H9 (cell line): ENCODE measurements at regions not wholly inside any gene's neighbourhood (a gene's known extent, or its start where the extent isn't known, plus 50 kb on each side); places are given as distances from the start of the nearest gene placed in this dataset.

Experiments
- DNase-seq: peaks from one replicate; pipeline ENCODE4 v3.0.0-alpha.2; 2017
- H2AFZ ChIP-seq: one replicate; pipeline ENCODE4 v1.6.1; 2013; ENCODE audit warnings: mild to moderate bottlenecking, low read length, control low read depth, moderate library complexity
- H2AK5ac ChIP-seq: 2 replicates; pipeline ENCODE4 v1.6.1; 2013; ENCODE audit warnings: low read length, control low read depth, mixed read lengths; ENCODE audit not compliant: insufficient read length
- H2BK120ac ChIP-seq: one replicate; pipeline ENCODE4 v1.6.1; 2013; ENCODE audit warnings: low read depth, mild to moderate bottlenecking, low read length, control low read depth, inconsistent platforms; ENCODE audit not compliant: poor library complexity, severe bottlenecking
- H2BK12ac ChIP-seq: 2 replicates; pipeline ENCODE4 v1.6.1; 2013; ENCODE audit warnings: low read length, control low read depth, mixed read lengths, low read depth; ENCODE audit not compliant: insufficient read length
- H2BK15ac ChIP-seq: 2 replicates; pipeline ENCODE4 v1.6.1; 2013; ENCODE audit warnings: low read depth, low read length, control low read depth
- H2BK20ac ChIP-seq: one replicate; pipeline ENCODE4 v1.6.1; 2013; ENCODE audit warnings: low read depth, mild to moderate bottlenecking, low read length, control low read depth, inconsistent platforms; ENCODE audit not compliant: poor library complexity, severe bottlenecking
- H2BK5ac ChIP-seq: 2 replicates; pipeline ENCODE4 v1.6.1; 2013; ENCODE audit warnings: low read length, control low read depth, mixed read lengths; ENCODE audit not compliant: insufficient read length
- H3K14ac ChIP-seq: 2 replicates; pipeline ENCODE4 v1.6.1; 2013; ENCODE audit warnings: low read length, control low read depth; ENCODE audit not compliant: insufficient read depth
- H3K18ac ChIP-seq: 2 replicates; pipeline ENCODE4 v1.6.1; 2013; ENCODE audit warnings: low read depth, mild to moderate bottlenecking, mixed read lengths, low read length, control low read depth; ENCODE audit not compliant: insufficient read length
- H3K23ac ChIP-seq: 2 replicates; pipeline ENCODE4 v1.6.1; 2013; ENCODE audit warnings: low read length, control low read depth, mixed read lengths, low read depth; ENCODE audit not compliant: insufficient read length
- H3K23me2 ChIP-seq: 2 replicates; pipeline ENCODE4 v1.6.1; 2013; ENCODE audit warnings: low read depth, mild to moderate bottlenecking, mixed read lengths, low read length, control low read depth; ENCODE audit not compliant: insufficient read length, poor library complexity, severe bottlenecking
- H3K27ac ChIP-seq: 2 replicates; pipeline ENCODE4 v1.5.1; 2013; ENCODE audit warnings: low read length, control low read depth, mixed read lengths, low read depth; ENCODE audit not compliant: insufficient read length
- H3K27me3 ChIP-seq: 2 replicates; pipeline ENCODE4 v1.6.1; 2013; ENCODE audit warnings: low read length, control low read depth, inconsistent platforms; ENCODE audit not compliant: insufficient read depth
- H3K4ac ChIP-seq: 2 replicates; pipeline ENCODE4 v1.6.1; 2013; ENCODE audit warnings: low read depth, mild to moderate bottlenecking, control low read depth, inconsistent platforms, low read length, moderate library complexity
- H3K4me1 ChIP-seq: 2 replicates; pipeline ENCODE4 v1.6.1; 2013; ENCODE audit warnings: low read length, control low read depth, inconsistent platforms; ENCODE audit not compliant: insufficient read depth
- H3K4me2 ChIP-seq: 2 replicates; pipeline ENCODE4 v1.6.1; 2013; ENCODE audit warnings: low read length, control low read depth, mixed read lengths; ENCODE audit not compliant: insufficient read length, insufficient read depth
- H3K56ac ChIP-seq: 2 replicates; pipeline ENCODE4 v1.6.1; 2013; ENCODE audit warnings: low read depth, mild to moderate bottlenecking, mixed read lengths, low read length, control low read depth; ENCODE audit not compliant: insufficient read length
- H3K79me1 ChIP-seq: 2 replicates; pipeline ENCODE4 v1.6.1; 2013; ENCODE audit warnings: low read depth, mild to moderate bottlenecking, moderate library complexity, low read length, control low read depth, inconsistent platforms; ENCODE audit not compliant: insufficient read depth, poor library complexity, severe bottlenecking
- H3K79me2 ChIP-seq: 2 replicates; pipeline ENCODE4 v1.6.1; 2013; ENCODE audit warnings: low read length, control low read depth, inconsistent platforms; ENCODE audit not compliant: insufficient read depth
- H3K9ac ChIP-seq: 2 replicates; pipeline ENCODE4 v1.6.1; 2013; ENCODE audit warnings: low read length, control low read depth, mixed read lengths; ENCODE audit not compliant: insufficient read length; ENCODE audit errors: extremely low read depth
- H3K9me3 ChIP-seq: one replicate; pipeline ENCODE4 v1.6.1; 2013; ENCODE audit warnings: low read depth, low read length, inconsistent platforms; ENCODE audit not compliant: control insufficient read depth
- H3T11ph ChIP-seq: one replicate; pipeline ENCODE4 v1.6.1; 2013; ENCODE audit warnings: mild to moderate bottlenecking, low read length, control low read depth, inconsistent platforms
- H4K20me1 ChIP-seq: one replicate; pipeline ENCODE4 v1.6.1; 2013; ENCODE audit not compliant: control insufficient read depth, insufficient read length, insufficient read depth
- H4K5ac ChIP-seq: 2 replicates; pipeline ENCODE4 v1.6.1; 2013; ENCODE audit warnings: low read depth, mild to moderate bottlenecking, mixed read lengths, low read length, control low read depth; ENCODE audit not compliant: insufficient read length
- H4K8ac ChIP-seq: replicated peaks from 2 replicates; pipeline ENCODE4 v1.6.1; 2013; ENCODE audit warnings: low read length, control low read depth, mixed read lengths, low read depth; ENCODE audit not compliant: insufficient read length
- H4K91ac ChIP-seq: 2 replicates; pipeline ENCODE4 v1.6.1; 2013; ENCODE audit warnings: low read depth, mild to moderate bottlenecking, moderate library complexity, mixed read lengths, low read length, control low read depth; ENCODE audit not compliant: insufficient read length
- H3K27ac Mint-ChIP-seq, 3 experiments: 2 replicates in 2 of 3; 3 replicates in 1 of 3; pipeline ENCODE4 v1.8.0; 2020 to 2021; ENCODE audit warnings: mixed read lengths in 3 of 3, mild to moderate bottlenecking in 1 of 3, moderate library complexity in 1 of 3
- H3K27me3 Mint-ChIP-seq: 2 replicates; pipeline ENCODE4 v1.8.0; 2021; ENCODE audit warnings: low read depth, mild to moderate bottlenecking, moderate library complexity, mixed read lengths
- H3K36me3 Mint-ChIP-seq, 3 experiments: 2 replicates in 2 of 3; 3 replicates in 1 of 3; pipeline ENCODE4 v1.8.0; 2020 to 2021; ENCODE audit warnings: low read depth in 3 of 3, mixed read lengths in 3 of 3; ENCODE audit not compliant: insufficient read depth in 1 of 3
- H3K4me1 Mint-ChIP-seq, 2 experiments: 2 replicates each; pipeline ENCODE4 v1.8.0; 2020; ENCODE audit warnings: mixed read lengths in 2 of 2
- H3K4me3 Mint-ChIP-seq, 2 experiments: 2 replicates in 1 of 2; 3 replicates in 1 of 2; pipeline ENCODE4 v1.8.0; 2020 to 2021; ENCODE audit warnings: mild to moderate bottlenecking in 2 of 2, mixed read lengths in 2 of 2, moderate library complexity in 1 of 2
- H3K9me3 Mint-ChIP-seq, 2 experiments: 2 replicates in 1 of 2; 3 replicates in 1 of 2; pipeline ENCODE4 v1.8.0; 2020; ENCODE audit warnings: mild to moderate bottlenecking in 2 of 2, mixed read lengths in 2 of 2, moderate library complexity in 1 of 2
- WGBS: extraction: QIAGEN DNeasy Blood & Tissue Kit; methylation state at CpG from one replicate; pipeline ENCODE4 v1.1.7; 2013; ENCODE audit warnings: missing lambda C conversion rate, low lambda C conversion rate, mixed read lengths; ENCODE audit not compliant: insufficient read length; ENCODE audit errors: extremely low coverage; 5-methylcytosine and 5-hydroxymethylcytosine counted together
- TF ChIP-seq, protein P1 (sequence below): fragments of 200-600 bp; sonication (generic); conservative IDR thresholded peaks from 3 replicates; pipeline ENCODE4 v1.8.0; 2021; ENCODE audit warnings: antibody characterized with exemption, mild to moderate bottlenecking

DNA sequence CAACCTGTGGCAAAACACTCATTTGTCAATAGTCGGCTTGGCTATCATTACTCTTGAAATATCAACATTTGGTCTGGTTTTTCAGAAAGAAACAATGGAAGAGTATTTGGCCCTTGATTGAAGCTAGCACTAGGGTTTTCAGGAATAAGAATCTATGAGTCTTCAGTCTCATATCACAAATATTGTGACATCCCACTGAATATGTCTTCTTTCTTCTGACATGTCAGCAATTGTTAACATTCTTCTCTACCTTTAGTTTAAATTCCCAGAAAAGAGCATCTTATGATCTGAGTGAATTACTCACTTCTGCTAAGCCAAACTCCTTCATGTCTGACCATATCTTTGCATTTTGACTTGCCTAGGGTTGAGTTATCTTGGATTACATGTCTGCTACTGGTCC is 435.2 kb upstream of the SEMA3D start:
- Histone ChIP-seq H2BK120ac (no peak overlapping the region), H3K18ac (no peak overlapping the region), H2BK15ac (no peak overlapping the region), H3K79me1 (no peaks in the 10 kb centered on the region), H3K27me3 (no peaks in the 10 kb centered on the region), H3K27ac (no peak overlapping the region), H3K23ac (no peak overlapping the region), H3K14ac (no peak overlapping the region), H2BK12ac (no peak overlapping the region), H3K79me2 (no peaks in the 10 kb centered on the region), H2AFZ (no peak overlapping the region), H3K9me3 (no peaks in the 10 kb centered on the region), H3T11ph (no peak overlapping the region), H3K4ac (no peak overlapping the region), H2BK5ac (no peak overlapping the region), H4K5ac (no peak overlapping the region), H3K56ac (no peak overlapping the region), H3K4me1 (no peaks in the 10 kb centered on the region), H4K20me1 (no peaks in the 10 kb centered on the region), H2BK20ac (no peak overlapping the region), H3K4me2 (no peak overlapping the region), H3K23me2 (no peaks in the 10 kb centered on the region), H3K9ac (no peak overlapping the region), H4K8ac (no peak overlapping the region), H4K91ac (no peak overlapping the region), H2AK5ac (no peak overlapping the region)
- DNase-seq: no peak
- Mint-ChIP-seq H3K4me1 (peaks cover 0 to 4% of the 10 kb centered on the region in 2 experiments; a peak in 1 of 4 replicates), H3K4me3 (no peak overlapping the region), H3K36me3 (no peaks in the 10 kb centered on the region), H3K27me3 (no peaks in the 10 kb centered on the region), H3K9me3 (no peaks in the 10 kb centered on the region), H3K27ac (no peak overlapping the region)
- no CpG with 5 or more reads among the region's 1 CpG for WGBS
- TF ChIP-seq, protein P1, sequence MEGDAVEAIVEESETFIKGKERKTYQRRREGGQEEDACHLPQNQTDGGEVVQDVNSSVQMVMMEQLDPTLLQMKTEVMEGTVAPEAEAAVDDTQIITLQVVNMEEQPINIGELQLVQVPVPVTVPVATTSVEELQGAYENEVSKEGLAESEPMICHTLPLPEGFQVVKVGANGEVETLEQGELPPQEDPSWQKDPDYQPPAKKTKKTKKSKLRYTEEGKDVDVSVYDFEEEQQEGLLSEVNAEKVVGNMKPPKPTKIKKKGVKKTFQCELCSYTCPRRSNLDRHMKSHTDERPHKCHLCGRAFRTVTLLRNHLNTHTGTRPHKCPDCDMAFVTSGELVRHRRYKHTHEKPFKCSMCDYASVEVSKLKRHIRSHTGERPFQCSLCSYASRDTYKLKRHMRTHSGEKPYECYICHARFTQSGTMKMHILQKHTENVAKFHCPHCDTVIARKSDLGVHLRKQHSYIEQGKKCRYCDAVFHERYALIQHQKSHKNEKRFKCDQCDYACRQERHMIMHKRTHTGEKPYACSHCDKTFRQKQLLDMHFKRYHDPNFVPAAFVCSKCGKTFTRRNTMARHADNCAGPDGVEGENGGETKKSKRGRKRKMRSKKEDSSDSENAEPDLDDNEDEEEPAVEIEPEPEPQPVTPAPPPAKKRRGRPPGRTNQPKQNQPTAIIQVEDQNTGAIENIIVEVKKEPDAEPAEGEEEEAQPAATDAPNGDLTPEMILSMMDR: no peak
